Activated T-helper 9 cell treated with anti-CD3 and anti-CD28 coated beads, Interleukin-2, amount 50 U/mL, for 16 hours (primary cell): ENCODE measurements at regions not wholly inside any gene's neighbourhood (a gene's known extent, or its start where the extent isn't known, plus 50 kb on each side); places are given as distances from the start of the nearest gene placed in this dataset.

Source experiments
- DNase-seq: peaks from one replicate; pipeline ENCODE4 v3.0.0-alpha.2; 2020; ENCODE audit warnings: low read depth

DNA sequence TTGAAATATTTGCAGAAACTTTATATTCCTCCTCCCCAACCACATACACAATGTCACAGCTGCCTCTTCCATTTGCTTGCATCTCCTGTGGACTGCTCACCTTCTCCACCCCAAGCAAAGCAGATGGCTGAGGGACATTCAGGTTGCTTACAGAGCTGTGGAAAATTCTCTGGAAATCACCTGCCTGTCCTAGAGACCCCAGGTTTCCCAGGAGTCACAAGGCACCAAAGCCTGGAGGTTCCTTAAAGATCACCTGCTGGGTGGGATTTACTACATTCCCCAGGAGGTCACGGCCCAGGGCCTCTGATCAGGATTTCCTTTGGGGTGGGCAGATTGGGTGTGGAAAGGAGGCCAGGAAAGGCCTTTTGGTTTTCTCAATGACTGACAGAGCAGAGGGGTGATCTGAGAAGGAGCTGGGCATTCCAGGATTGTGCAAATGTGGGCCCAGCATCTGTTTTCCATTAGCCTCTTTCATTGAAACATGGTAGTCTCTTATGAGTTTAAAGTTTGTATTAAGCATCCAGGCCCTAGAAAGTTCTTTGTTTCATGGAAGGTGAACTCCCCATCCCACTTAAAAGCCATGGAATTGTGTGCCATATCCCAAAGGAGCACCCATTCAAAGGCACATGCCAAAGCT lies 410.7 kb upstream of the TNP1 start:
- DNase-seq = no peak

GRCh38 chr2:217269701-217270484 lies 410.0 kb upstream of the TNP1 start:
- no peak for DNase-seq

- no peak for DNase-seq
Measured at GRCh38 chr2:217268978-217269377, 409.1 kb upstream of the TNP1 start.

GRCh38 chr2:217267758-217268157 lies 407.9 kb upstream of the TNP1 start:
- no peak for DNase-seq

DNA sequence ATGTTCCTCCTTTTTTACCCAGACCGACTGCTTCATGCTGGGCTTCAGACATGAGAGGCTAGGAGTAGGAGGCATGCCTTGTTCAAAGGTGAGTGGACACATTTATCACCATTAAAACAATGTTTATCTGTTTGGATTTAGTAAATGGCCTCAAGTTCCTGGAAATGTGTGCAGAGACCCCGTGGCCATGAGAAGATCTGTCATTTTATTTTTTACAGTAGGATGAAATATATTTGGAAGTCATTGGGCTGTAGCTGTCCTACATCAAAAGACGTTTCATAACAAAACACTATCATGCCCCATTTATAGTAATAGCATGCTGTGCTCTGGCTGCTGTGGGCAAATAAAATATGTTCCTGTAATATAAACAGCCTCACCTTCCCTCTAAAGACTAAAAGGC lies 403.9 kb upstream of the TNP1 start:
- DNase-seq = no peak

- no peak for DNase-seq
Measured at GRCh38 chr2:217262911-217263310, 403.0 kb upstream of the TNP1 start.

DNA sequence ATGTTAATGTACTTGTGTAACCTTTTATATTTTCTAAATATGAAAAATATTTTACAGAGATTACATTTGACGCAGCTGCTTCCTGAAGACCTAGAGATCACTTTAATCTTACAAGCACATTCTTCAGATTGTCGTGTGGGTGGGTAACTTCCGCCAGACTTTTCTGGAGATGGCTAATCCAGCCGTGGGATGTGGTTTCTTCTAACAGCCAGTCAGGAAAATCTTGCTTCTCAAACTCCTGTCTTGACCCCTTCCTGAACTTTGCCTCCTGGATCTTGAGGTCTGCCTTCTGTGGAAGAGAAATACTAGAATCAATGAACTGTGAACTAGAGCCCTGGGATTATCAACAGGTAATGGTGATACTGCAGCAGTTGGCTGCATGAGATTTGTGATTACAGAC lies 401.6 kb upstream of the TNP1 start:
- DNase-seq = no peak

DNA sequence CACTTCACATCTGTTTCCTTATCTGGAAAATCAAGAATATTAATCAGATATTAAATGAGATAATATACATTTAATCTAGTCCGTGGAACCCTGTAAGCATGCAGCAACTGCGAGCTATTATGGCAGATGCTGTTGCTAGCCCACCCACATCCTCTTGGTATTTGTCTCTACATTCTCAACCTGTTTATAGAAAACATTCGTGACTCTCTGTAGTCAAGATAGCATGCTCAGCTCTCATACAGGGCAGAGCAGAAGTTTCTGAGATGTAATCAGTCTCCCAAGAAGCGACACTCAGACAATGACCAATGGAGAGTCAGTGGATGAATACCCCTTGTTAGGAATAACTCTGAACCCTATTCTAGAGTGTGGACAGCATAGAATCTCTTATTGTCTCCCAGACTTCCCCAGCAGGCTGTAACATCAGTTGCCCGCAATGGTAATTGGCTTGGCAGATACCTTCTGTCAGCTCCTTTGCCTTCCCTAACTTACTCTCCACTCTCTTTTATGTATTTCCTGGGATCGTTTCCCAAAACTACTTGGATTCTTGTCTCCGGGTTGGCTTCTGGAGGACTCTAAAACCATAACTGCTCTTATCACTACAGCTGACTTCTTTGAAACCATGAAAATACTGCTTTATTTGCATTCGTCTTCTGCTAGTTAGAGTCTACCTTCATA lies 400.7 kb upstream of the TNP1 start:
- no peak for DNase-seq

DNA sequence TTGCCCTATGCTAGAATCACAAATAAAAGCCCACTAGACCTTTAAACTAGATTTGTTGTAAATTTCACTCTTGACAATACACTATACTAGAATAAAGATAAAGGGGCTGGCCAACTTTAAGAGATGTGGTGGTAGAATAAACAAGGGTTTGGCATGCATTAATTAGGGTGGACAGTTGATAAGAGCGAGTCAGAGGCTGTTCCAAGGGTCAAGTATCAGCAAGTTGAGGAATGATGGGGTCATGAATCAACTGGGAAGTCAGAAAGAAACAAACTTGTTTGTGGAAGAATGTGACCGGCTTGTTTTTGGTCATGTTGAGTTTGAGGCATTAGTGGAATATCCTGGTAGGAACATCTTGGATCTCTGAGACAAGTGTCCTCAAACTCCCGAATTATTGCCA lies 398.3 kb upstream of the TNP1 start:
- DNase-seq = no peak

GRCh38 chr2:217256251-217256650 lies 396.4 kb upstream of the TNP1 start:
- DNase-seq = no peak

- DNase-seq = no peak
Measured at GRCh38 chr2:217254111-217254510, 394.2 kb upstream of the TNP1 start.

GRCh38 chr2:217252181-217252580 lies 392.3 kb upstream of the TNP1 start:
- no peak for DNase-seq

- no peak for DNase-seq
Measured at GRCh38 chr2:217250013-217250524, 390.2 kb upstream of the TNP1 start.

GRCh38 chr2:217249121-217250012 lies 389.5 kb upstream of the TNP1 start:
- DNase-seq = no peak

- no peak for DNase-seq
Measured at GRCh38 chr2:217248312-217248935, 388.6 kb upstream of the TNP1 start.

GRCh38 chr2:217247476-217247875 lies 387.6 kb upstream of the TNP1 start:
- DNase-seq = no peak

- no peak for DNase-seq
Measured at GRCh38 chr2:217246108-217246507, 386.2 kb upstream of the TNP1 start.

DNA sequence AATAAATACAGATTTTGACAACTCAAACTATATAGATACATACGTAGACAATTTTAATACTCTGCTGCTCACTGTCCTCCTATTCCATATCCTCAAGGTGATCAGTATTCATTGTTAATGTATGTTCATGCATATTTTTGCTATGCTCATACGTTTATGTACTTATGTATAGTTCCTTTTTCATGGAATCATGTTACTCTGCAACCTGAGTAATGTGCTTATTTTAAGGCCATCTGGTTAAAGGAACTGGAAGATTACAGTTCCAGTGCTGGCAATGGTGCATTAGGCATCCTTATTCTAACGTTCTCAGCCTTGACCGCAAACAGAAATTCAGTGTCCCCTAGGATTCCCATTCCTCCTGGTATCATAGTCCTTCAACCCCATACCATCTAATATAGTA lies 385.0 kb upstream of the TNP1 start:
- DNase-seq = no peak

DNA sequence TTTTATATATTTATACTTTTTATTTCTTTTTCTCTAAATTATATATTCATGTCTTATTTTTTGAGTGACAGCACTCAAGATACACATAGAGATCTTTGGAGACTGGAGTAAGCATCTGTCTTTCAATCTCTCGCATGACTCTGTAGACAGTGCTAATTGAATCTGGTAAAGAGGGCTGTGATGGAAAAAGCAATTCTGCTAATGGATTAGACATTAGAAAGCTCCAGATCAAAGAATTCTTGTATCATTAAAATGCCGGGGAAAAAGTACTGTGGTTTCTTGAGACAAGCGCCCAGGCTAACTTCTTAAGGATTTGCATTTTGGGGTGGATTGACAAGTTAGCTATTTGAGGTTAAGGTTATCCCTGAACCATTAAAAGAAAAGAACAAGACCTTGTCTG lies 383.1 kb upstream of the TNP1 start:
- DNase-seq = no peak

DNA sequence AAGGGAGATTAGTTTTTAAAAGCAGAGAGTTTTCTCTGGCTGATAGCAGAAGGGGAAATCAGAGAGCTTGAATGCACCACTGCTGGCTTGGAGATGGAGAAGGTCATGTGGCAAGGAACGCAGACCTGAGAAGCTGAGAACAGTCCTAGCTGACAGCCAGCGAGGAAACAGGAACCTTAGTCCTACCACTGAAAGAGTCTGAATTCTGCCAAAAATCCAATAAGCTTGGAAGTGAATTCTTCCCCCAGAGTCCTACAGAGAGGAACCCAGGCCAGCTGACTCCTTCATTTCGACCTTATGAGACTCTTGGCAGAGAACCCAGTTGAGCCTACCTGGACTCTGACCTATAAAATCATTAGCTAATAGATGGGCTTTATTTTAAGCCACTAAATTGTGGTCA lies 371.9 kb upstream of the TNP1 start:
- DNase-seq = no peak

GRCh38 chr2:217231212-217231611 lies 371.3 kb upstream of the TNP1 start:
- DNase-seq = no peak

DNA sequence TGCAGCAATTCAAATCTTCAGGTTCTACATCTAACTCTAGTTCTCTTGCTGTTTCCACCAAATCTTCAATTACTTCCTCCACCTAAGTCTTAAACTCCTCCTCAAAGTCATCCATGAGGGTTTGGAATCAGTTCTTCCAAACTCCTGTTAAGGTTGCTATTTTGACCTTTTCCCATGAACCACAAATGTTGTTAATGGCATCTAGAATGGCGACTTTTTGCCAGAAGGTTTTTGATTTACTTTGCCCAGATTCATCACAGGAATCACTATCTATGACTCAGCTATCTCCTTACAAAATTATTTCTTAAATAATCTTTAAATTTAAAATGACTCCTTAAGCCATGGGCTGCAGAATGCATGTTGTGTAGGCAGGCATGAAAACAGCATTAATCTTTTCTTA lies 368.9 kb upstream of the TNP1 start:
- DNase-seq = no peak
